C4-2B (cell line): ENCODE measurements at regions not wholly inside any gene's neighbourhood (a gene's known extent, or its start where the extent isn't known, plus 50 kb on each side); places are given as distances from the start of the nearest gene placed in this dataset.

Experiments used
- CTCF ChIP-seq: fragments of 450-650 bp; conservative IDR thresholded peaks from 2 replicates; pipeline ENCODE4 v1.5.1; 2017; ENCODE audit warnings: mild to moderate bottlenecking
- ZFX ChIP-seq: fragments of 450-650 bp; IDR thresholded peaks from 2 replicates; pipeline ENCODE4 v1.6.1; 2017

- TF ChIP-seq CTCF (no peak), ZFX (no peak)
Measured at GRCh38 chr10:120111628-120112027, 219.1 kb downstream of the SEC23IP start.
